Activated T-helper 1 cell treated with anti-CD3 and anti-CD28 coated beads, Interleukin-2, amount 50 U/mL, for 16 hours (primary cell): ENCODE measurements at regions not wholly inside any gene's neighbourhood (a gene's known extent, or its start where the extent isn't known, plus 50 kb on each side); places are given as distances from the start of the nearest gene placed in this dataset.
"Not testable (repeated sequence)": the region's sequence is repeated elsewhere in the genome, so short reads cannot be mapped to it uniquely, and the experiment has no call there.

Experiments used
- DNase-seq, 2 donors: peaks; one replicate each; pipeline ENCODE4 v3.0.0-alpha.2; 2020; ENCODE audit warnings: low read depth in 1 of 2, low spot score in 1 of 2

GRCh38 chr13:99677116-99677951, 176.1 kb downstream of the TM9SF2 start:
- DNase-seq = no peak

- DNase-seq = no peak
These were observed 170.5 kb downstream of the TM9SF2 start for GRCh38 chr13:99671746-99672145.

- DNase-seq = not testable (repeated sequence)
These were observed 167.8 kb downstream of the TM9SF2 start for GRCh38 chr13:99669096-99669495.

GRCh38 chr13:99666146-99666805, 165.0 kb downstream of the TM9SF2 start:
- no peak for DNase-seq

- DNase-seq = no peak
These were observed 164.4 kb downstream of the TM9SF2 start for GRCh38 chr13:99665711-99666110.

- DNase-seq = no peak
These were observed 162.6 kb downstream of the TM9SF2 start for GRCh38 chr13:99663908-99664307.

- no peak for DNase-seq
These were observed 162.0 kb downstream of the TM9SF2 start for GRCh38 chr13:99663185-99663825.

- DNase-seq = no peak
These were observed 161.4 kb downstream of the TM9SF2 start for GRCh38 chr13:99662678-99663077.

- DNase-seq = no peak
These were observed 160.5 kb downstream of the TM9SF2 start for GRCh38 chr13:99661791-99662190.

GRCh38 chr13:99659866-99660554, 158.7 kb downstream of the TM9SF2 start:
- no peak for DNase-seq

- no peak for DNase-seq
These were observed 158.0 kb downstream of the TM9SF2 start for GRCh38 chr13:99659226-99659625.

GRCh38 chr13:99658261-99658991, 157.2 kb downstream of the TM9SF2 start:
- DNase-seq = peak; percentile 20 to 40

- DNase-seq = peak; percentile 13 to 15
These were observed 156.6 kb downstream of the TM9SF2 start for GRCh38 chr13:99657848-99658260.

- DNase-seq = no peak
These were observed 155.6 kb downstream of the TM9SF2 start for GRCh38 chr13:99656844-99657381.

GRCh38 chr13:99656092-99656745, 154.9 kb downstream of the TM9SF2 start:
- peak; percentile 66 to 75 for DNase-seq

- no peak for DNase-seq
These were observed 154.2 kb downstream of the TM9SF2 start for GRCh38 chr13:99655351-99656091.

GRCh38 chr13:99654076-99654475, 152.8 kb downstream of the TM9SF2 start:
- no peak for DNase-seq

GRCh38 chr13:99653526-99653925, 152.3 kb downstream of the TM9SF2 start:
- DNase-seq = no peak

- DNase-seq = no peak
These were observed 151.6 kb downstream of the TM9SF2 start for GRCh38 chr13:99652901-99653300.
